Spleen (tissue), 7 donors: ENCODE measurements at regions not wholly inside any gene's neighbourhood (a gene's known extent, or its start where the extent isn't known, plus 50 kb on each side); places are given as distances from the start of the nearest gene placed in this dataset.

Experiments
- CTCF ChIP-seq, 11 experiments: fragments of 200-600 bp in 7 of 11; fragments of 450-650 bp in 4 of 11; sonication (generic) in 4 of 11; IDR thresholded peaks in 8 of 11; conservative IDR thresholded peaks in 3 of 11; 1 replicate in 7 of 11; 2 replicates in 4 of 11; pipeline versions ENCODE4 v1.4.0 to v1.8.0; 2016 to 2021; ENCODE audit warnings: antibody characterized with exemption in 11 of 11, inconsistent platforms in 4 of 11, mild to moderate bottlenecking in 1 of 11
- POLR2A ChIP-seq, 3 donors: fragments of 450-650 bp; IDR thresholded peaks; one replicate each; pipeline ENCODE4 v1.5.1; 2017; ENCODE audit warnings: antibody characterized with exemption in 3 of 3, mild to moderate bottlenecking in 1 of 3
- donor health status: DM: no; HTN: no; CAD: no; lungs with moderate emphysema.
- donor health status: DM: no; HTN: no; CAD: no.
- donor health status: DM: no; HTN: no; CAD: no.

- TF ChIP-seq CTCF (IDR thresholded peaks at IDR 0.05 in 8 of 11, conservative IDR thresholded peaks at IDR 0.05 in 3 of 11): no peak
- no peak for TF ChIP-seq POLR2A (IDR thresholded peaks at IDR 0.05)
These were observed 98.0 kb downstream of the RRAGB start for GRCh38 chrX:55815546-55815945.
